Spinal cord (tissue), 9 donors: ENCODE measurements at regions not wholly inside any gene's neighbourhood (a gene's known extent, or its start where the extent isn't known, plus 50 kb on each side); places are given as distances from the start of the nearest gene placed in this dataset.

ENCODE experiments used
- DNase-seq, 6 donors: peaks; one replicate each; pipeline versions ENCODE4 v3.0.0 to v3.0.0-alpha.2; 2013 to 2015; ENCODE audit warnings: low spot score in 6 of 6, low read depth in 4 of 6
- H3K27ac ChIP-seq: one replicate; pipeline ENCODE4 v1.5.1; 2013; ENCODE audit warnings: low read depth, low read length, control low read depth
- H3K27me3 ChIP-seq: one replicate; pipeline ENCODE4 v1.6.1; 2013; ENCODE audit warnings: low read length; ENCODE audit not compliant: control insufficient read depth, insufficient read depth
- H3K36me3 ChIP-seq: one replicate; pipeline ENCODE4 v1.6.1; 2013; ENCODE audit warnings: low read length; ENCODE audit not compliant: control insufficient read depth, insufficient read depth
- H3K4me1 ChIP-seq: one replicate; pipeline ENCODE4 v1.6.1; 2013; ENCODE audit warnings: low read length; ENCODE audit not compliant: control insufficient read depth, insufficient read depth
- H3K4me3 ChIP-seq: one replicate; pipeline ENCODE4 v1.5.1; 2013; ENCODE audit warnings: low read depth, low read length, control low read depth
- H3K9me3 ChIP-seq: one replicate; pipeline ENCODE4 v1.6.1; 2013; ENCODE audit warnings: low read length; ENCODE audit not compliant: control insufficient read depth, insufficient read depth
- WGBS: methylation state at CpG from one replicate; pipeline ENCODE4 v1.1.5; 2013; ENCODE audit warnings: missing lambda C conversion rate; ENCODE audit not compliant: insufficient coverage; 5-methylcytosine and 5-hydroxymethylcytosine counted together
- donor health status: healthy.

GRCh38 chr4:100059467-100059866 lies 109.4 kb upstream of the H2AZ1 start:
- WGBS = 100% methylated on average over 6 of the region's 8 CpGs

GRCh38 chr4:100056701-100057100 lies 106.6 kb upstream of the H2AZ1 start:
- no peaks in the 10 kb centered on the region for H3K27me3 ChIP-seq
- H3K27ac ChIP-seq = no peak overlapping the region
- H3K4me1 ChIP-seq = no peaks in the 10 kb centered on the region
- no peak overlapping the region for H3K4me3 ChIP-seq
- peak in 2 of 6 donors; percentile 15 to 61 for DNase-seq
- no CpG with 5 or more reads among the region's 3 CpGs for WGBS
- no peaks in the 10 kb centered on the region for H3K9me3 ChIP-seq
- H3K36me3 ChIP-seq = no peaks in the 10 kb centered on the region

More at GRCh38 chr4:100059467-100059866, 109.4 kb upstream of the H2AZ1 start:
- no peaks in the 10 kb centered on the region for H3K36me3 ChIP-seq
- H3K27ac ChIP-seq = no peak overlapping the region
- no peaks in the 10 kb centered on the region for H3K27me3 ChIP-seq
- DNase-seq = no peak
- no peaks in the 10 kb centered on the region for H3K4me1 ChIP-seq
- no peak overlapping the region for H3K4me3 ChIP-seq
- no peaks in the 10 kb centered on the region for H3K9me3 ChIP-seq

GRCh38 chr4:100054071-100054470 lies 104.0 kb upstream of the H2AZ1 start:
- H3K27ac ChIP-seq = no peak overlapping the region
- no peaks in the 10 kb centered on the region for H3K36me3 ChIP-seq
- H3K4me3 ChIP-seq = no peak overlapping the region
- H3K4me1 ChIP-seq = no peaks in the 10 kb centered on the region
- no peaks in the 10 kb centered on the region for H3K9me3 ChIP-seq
- no peak for DNase-seq
- H3K27me3 ChIP-seq = no peaks in the 10 kb centered on the region
- no CpG with 5 or more reads among the region's 3 CpGs for WGBS

- Histone ChIP-seq H3K36me3 (no peaks in the 10 kb centered on the region), H3K4me3 (no peak overlapping the region), H3K27me3 (no peaks in the 10 kb centered on the region), H3K27ac (no peak overlapping the region), H3K9me3 (no peaks in the 10 kb centered on the region), H3K4me1 (no peaks in the 10 kb centered on the region)
- DNase-seq = no peak
These were observed 99.8 kb upstream of the H2AZ1 start for GRCh38 chr4:100049872-100050271.

- Histone ChIP-seq H3K36me3 (no peaks in the 10 kb centered on the region), H3K9me3 (no peaks in the 10 kb centered on the region), H3K4me3 (no peak overlapping the region), H3K27ac (no peak overlapping the region), H3K27me3 (no peaks in the 10 kb centered on the region), H3K4me1 (no peaks in the 10 kb centered on the region)
- 100% methylated on average over 1 of the region's 2 CpGs for WGBS
- no peak for DNase-seq
These were observed 92.6 kb upstream of the H2AZ1 start for GRCh38 chr4:100042711-100043110.

- 100% methylated on average over 1 of the region's 2 CpGs for WGBS
These were observed 92.2 kb upstream of the H2AZ1 start for GRCh38 chr4:100042235-100042634.

GRCh38 chr4:100041646-100042045 lies 91.6 kb upstream of the H2AZ1 start:
- Histone ChIP-seq H3K27me3 (no peaks in the 10 kb centered on the region), H3K4me3 (no peak overlapping the region), H3K36me3 (no peaks in the 10 kb centered on the region), H3K27ac (no peak overlapping the region), H3K4me1 (no peaks in the 10 kb centered on the region), H3K9me3 (no peaks in the 10 kb centered on the region)
- DNase-seq = no peak
- 88% methylated on average over 4 of the region's 4 CpGs for WGBS

More at GRCh38 chr4:100042235-100042634, 92.2 kb upstream of the H2AZ1 start:
- no peak for DNase-seq
- Histone ChIP-seq H3K36me3 (no peaks in the 10 kb centered on the region), H3K9me3 (no peaks in the 10 kb centered on the region), H3K27me3 (no peaks in the 10 kb centered on the region), H3K27ac (no peak overlapping the region), H3K4me3 (no peak overlapping the region), H3K4me1 (no peaks in the 10 kb centered on the region)

GRCh38 chr4:100034023-100034664 lies 84.1 kb upstream of the H2AZ1 start:
- H3K27me3 ChIP-seq = no peaks in the 10 kb centered on the region
- no peaks in the 10 kb centered on the region for H3K9me3 ChIP-seq
- no peak overlapping the region for H3K27ac ChIP-seq
- DNase-seq = no peak
- no peak overlapping the region for H3K4me3 ChIP-seq
- H3K4me1 ChIP-seq = no peaks in the 10 kb centered on the region
- WGBS = no CpG with 5 or more reads among the region's 2 CpGs
- no peaks in the 10 kb centered on the region for H3K36me3 ChIP-seq

GRCh38 chr4:100026066-100026465 lies 76.0 kb upstream of the H2AZ1 start:
- H3K9me3 ChIP-seq = no peaks in the 10 kb centered on the region
- 75% methylated on average over 1 of the region's 5 CpGs for WGBS

GRCh38 chr4:100023800-100024199 lies 73.7 kb upstream of the H2AZ1 start:
- H3K4me3 ChIP-seq = no peak overlapping the region
- no peaks in the 10 kb centered on the region for H3K4me1 ChIP-seq
- H3K27ac ChIP-seq = no peak overlapping the region
- no peaks in the 10 kb centered on the region for H3K9me3 ChIP-seq
- DNase-seq = peak in 1 of 6 donors; percentile 46
- no peaks in the 10 kb centered on the region for H3K36me3 ChIP-seq
- H3K27me3 ChIP-seq = no peaks in the 10 kb centered on the region

More at GRCh38 chr4:100026066-100026465, 76.0 kb upstream of the H2AZ1 start:
- Histone ChIP-seq H3K36me3 (no peaks in the 10 kb centered on the region), H3K4me1 (no peaks in the 10 kb centered on the region), H3K27ac (no peak overlapping the region), H3K4me3 (no peak overlapping the region), H3K27me3 (no peaks in the 10 kb centered on the region)
- no peak for DNase-seq
